ENCODE measurements at regions not wholly inside any gene's neighbourhood (a gene's known extent, or its start where the extent isn't known, plus 50 kb on each side); places are given as distances from the start of the nearest gene placed in this dataset.

GRCh38 chr6:150478656-150479545 is 110.1 kb downstream of the IYD start:
- no peak for TF ChIP-seq POLR2A (IDR thresholded peaks at IDR 0.05)
- TF ChIP-seq CTCF (IDR thresholded peaks at IDR 0.05) = no peak
- TF ChIP-seq EP300 (IDR thresholded peaks at IDR 0.05) = no peak

Data from suprapubic skin (tissue), 3 donors.